PC-3 (cell line): ENCODE measurements at regions not wholly inside any gene's neighbourhood (a gene's known extent, or its start where the extent isn't known, plus 50 kb on each side); places are given as distances from the start of the nearest gene placed in this dataset.
A peak's percentile ranks its signal among the peaks of the same experiment; 100 is the strongest.

Experiments
- ATAC-seq: fragments of 200-7000 bp; cut with Tn5 transposase; 2 replicates; pipeline ENCODE4 v1.9.1; 2020; ENCODE audit warnings: mild to moderate bottlenecking, moderate library complexity
- BruUV-seq: library from RNA; stranded (reverse); fragments of 400-500 nt; replicated peaks from 2 replicates; lab custom pipeline; 2021; lab: Mats Ljungman, UMichigan
- CTCF ChIA-PET: fragments of 300-600 bp; sonication (Branson Sonifier 250); formaldehyde crosslinking; loops from one replicate; lab custom pipeline; 2022; ENCODE audit warnings: antibody characterized with exemption; lab: Charles Lee
- POLR2A ChIA-PET: fragments of 300-600 bp; sonication (Branson Sonifier 250); formaldehyde crosslinking; loops from one replicate; lab custom pipeline; 2022; ENCODE audit warnings: antibody characterized with exemption; ENCODE audit not compliant: unreplicated experiment; lab: Charles Lee
- DNase-seq: peaks from one replicate; pipeline ENCODE4 v3.0.0-alpha.2; 2015
- H2AFZ ChIP-seq: fragments of 300-600 bp; sonication (generic); 2 replicates; pipeline ENCODE4 v1.6.0; 2016; ENCODE audit warnings: antibody characterized with exemption, low read length
- H3F3A ChIP-seq: fragments of 300-600 bp; sonication (generic); one replicate; pipeline ENCODE4 v1.6.0; 2017; ENCODE audit warnings: antibody characterized with exemption, low read length, control low read depth, mild to moderate bottlenecking; ENCODE audit not compliant: unreplicated experiment
- H3K27ac ChIP-seq: fragments of 300-600 bp; sonication (generic); 2 replicates; pipeline ENCODE4 v1.5.1; 2016; ENCODE audit warnings: mild to moderate bottlenecking, low read length
- H3K27me3 ChIP-seq: fragments of 300-600 bp; sonication (generic); 2 replicates; pipeline ENCODE4 v1.6.1; 2016; ENCODE audit warnings: low read length, mixed read lengths
- H3K36me3 ChIP-seq: fragments of 300-600 bp; sonication (generic); 2 replicates; pipeline ENCODE4 v1.6.1; 2016; ENCODE audit warnings: low read depth, mixed run types, low read length, mixed read lengths
- H3K4me1 ChIP-seq: fragments of 300-600 bp; sonication (generic); 2 replicates; pipeline ENCODE4 v1.5.1; 2016; ENCODE audit warnings: low read length; ENCODE audit not compliant: insufficient read depth
- H3K4me2 ChIP-seq: fragments of 300-600 bp; sonication (generic); 2 replicates; pipeline ENCODE4 v1.6.0; 2016; ENCODE audit warnings: low read length
- H3K4me3 ChIP-seq: fragments of 300-600 bp; sonication (generic); 2 replicates; pipeline ENCODE4 v1.5.1; 2016; ENCODE audit warnings: mild to moderate bottlenecking, low read length, mixed read lengths
- H3K79me2 ChIP-seq: fragments of 300-600 bp; sonication (generic); 2 replicates; pipeline ENCODE4 v1.6.1; 2017; ENCODE audit warnings: low read length, mixed read lengths
- H3K9ac ChIP-seq: fragments of 300-600 bp; sonication (generic); 2 replicates; pipeline ENCODE4 v1.6.0; 2016; ENCODE audit warnings: mild to moderate bottlenecking, low read length
- H3K9me2 ChIP-seq: fragments of 300-600 bp; sonication (generic); replicated peaks from 2 replicates; pipeline ENCODE4 v1.6.1; 2016; ENCODE audit warnings: mixed run types, low read length, mixed read lengths
- H3K9me3 ChIP-seq: fragments of 300-600 bp; sonication (generic); 2 replicates; pipeline ENCODE4 v1.6.1; 2016; ENCODE audit warnings: low read length, mixed read lengths
- H4K20me1 ChIP-seq: fragments of 300-600 bp; sonication (generic); 2 replicates; pipeline ENCODE4 v1.6.1; 2016; ENCODE audit warnings: low read length, mixed read lengths
- EZH2 ChIP-seq: fragments of 300-600 bp; sonication (generic); IDR thresholded peaks from one replicate; pipeline ENCODE4 v1.6.1; 2017; ENCODE audit warnings: antibody characterized with exemption, mild to moderate bottlenecking, low read length; ENCODE audit not compliant: unreplicated experiment
- EZH2phosphoT487 ChIP-seq: fragments of 300-600 bp; sonication (generic); IDR thresholded peaks from 2 replicates; pipeline ENCODE4 v1.6.1; 2018; ENCODE audit warnings: mild to moderate bottlenecking, antibody characterized with exemption, low read length, borderline replicate concordance
- intact Hi-C: fragments of 100-400 bp; cut with micrococcal nuclease; formaldehyde crosslinking; loops from 2 replicates; pipeline ENCODE4 v1.9.0; 2023
- TF ChIP-seq, protein P1 (sequence below): fragments of 300-600 bp; sonication (generic); conservative IDR thresholded peaks from 2 replicates; pipeline ENCODE4 v1.5.1; 2017; ENCODE audit warnings: antibody characterized with exemption, low read depth, mild to moderate bottlenecking, low read length

DNA sequence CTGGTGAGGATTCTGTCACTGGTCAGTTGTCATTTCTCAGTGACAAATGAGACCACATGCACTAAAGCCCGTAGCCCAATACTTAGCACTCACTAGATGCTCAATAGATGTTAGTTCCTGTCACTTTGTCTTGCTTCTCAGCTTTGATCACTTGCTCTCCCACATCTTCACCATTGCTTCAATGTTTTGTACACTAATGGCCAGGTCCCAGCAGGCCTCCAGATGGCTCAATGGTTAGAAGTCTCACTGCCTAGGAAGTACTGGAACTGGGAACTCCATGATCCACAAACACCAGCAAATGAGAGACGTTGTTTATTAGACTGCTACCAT, 502.8 kb upstream of the JARID2 start:
- peaks cover 30% of the 10 kb centered on the region for H3K4me1 ChIP-seq
- H3K9ac ChIP-seq: peak overlapping the region; percentile 94
- H2AFZ ChIP-seq: no peak overlapping the region
- no peaks in the 10 kb centered on the region for H3K36me3 ChIP-seq
- no peak for ATAC-seq
- no peak for TF ChIP-seq EZH2phosphoT487
- no peaks in the 10 kb centered on the region for H3K27me3 ChIP-seq
- ChIA-PET POLR2A (interaction anchor here (0.7 kb wide), 1 partner anchor 164 kb away, joined by 3 read pairs; no protein-coding TSS in a partner anchor), CTCF (no interaction called here)
- H3K9me2 ChIP-seq: no peaks in the 10 kb centered on the region
- peaks cover 8% of the 10 kb centered on the region for H3F3A ChIP-seq
- intact Hi-C loops: loop anchor here (1.0 to 10.0 kb wide), 2 partner anchors 10 to 468 kb away; no protein-coding TSS in a partner anchor
- no TSS peak for BruUV-seq
- no peaks in the 10 kb centered on the region for H3K9me3 ChIP-seq
- DNase-seq: no peak
- H3K4me3 ChIP-seq: 0 out of 2 replicates have a peak overlapping the region, but pooled peaks have one; percentile 2
- no peaks in the 10 kb centered on the region for H4K20me1 ChIP-seq
- H3K79me2 ChIP-seq: 0 out of 2 replicates have a peak, but pooled peaks cover 3% of the 10 kb centered on the region
- peak overlapping the region; percentile 98 for H3K27ac ChIP-seq
- peak overlapping the region; percentile 60 for H3K4me2 ChIP-seq

DNA sequence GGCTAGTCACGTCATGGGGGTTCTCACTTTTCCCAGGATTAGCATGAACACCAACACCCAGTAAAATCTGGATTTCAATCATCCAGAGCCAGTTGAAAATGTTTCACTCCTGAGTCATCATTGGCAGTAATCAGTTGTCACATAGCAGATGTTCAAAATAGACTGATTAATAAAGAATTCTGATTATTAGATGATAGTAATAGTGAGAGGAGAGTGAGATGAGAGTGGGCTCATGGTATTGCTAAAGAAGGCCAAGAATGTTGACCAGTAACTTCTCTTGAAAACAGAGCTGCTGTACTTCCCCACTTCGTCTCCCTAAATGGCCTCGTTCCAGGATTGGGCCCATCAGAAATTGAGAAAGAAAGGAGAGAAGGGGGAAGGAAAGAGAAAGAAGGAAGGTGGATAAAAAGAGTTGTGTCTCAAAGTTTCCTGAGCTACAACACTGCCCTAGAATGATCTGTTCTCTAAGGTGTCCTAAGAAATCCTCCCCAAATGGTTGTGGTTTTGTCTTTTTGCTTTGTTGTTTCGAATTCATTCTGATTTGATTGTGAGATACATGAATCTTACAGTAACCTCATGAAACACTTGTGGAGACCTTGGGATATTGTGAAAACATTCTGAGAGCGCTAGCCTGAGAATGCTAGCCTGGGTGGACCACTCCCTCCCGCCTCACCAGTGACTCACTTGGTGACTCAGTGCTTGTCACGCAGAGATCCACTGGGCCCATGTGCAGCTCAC, 502.2 kb upstream of the JARID2 start:
- Histone ChIP-seq H2AFZ (no peak overlapping the region), H3K4me1 (peaks cover 30% of the 10 kb centered on the region), H3K9me3 (no peaks in the 10 kb centered on the region), H3K27me3 (no peaks in the 10 kb centered on the region), H3K4me3 (peak overlapping the region; percentile 18; the same call in 1 of the 2 replicates), H3K79me2 (0 out of 2 replicates have a peak, but pooled peaks cover 3% of the 10 kb centered on the region), H3K9me2 (no peaks in the 10 kb centered on the region), H3K36me3 (no peaks in the 10 kb centered on the region), H3K27ac (peak overlapping the region; percentile 98), H3K9ac (peak overlapping the region; percentile 94), H3F3A (peaks cover 8% of the 10 kb centered on the region), H4K20me1 (no peaks in the 10 kb centered on the region), H3K4me2 (peak overlapping the region; percentile 60)
- BruUV-seq: TSS peak; percentile 88
- intact Hi-C loops: loop anchor here (1.0 to 10.0 kb wide), 2 partner anchors 10 to 469 kb away; no protein-coding TSS in a partner anchor
- ChIA-PET CTCF (interaction anchor here (0.7 kb wide), 1 partner anchor 719 kb away, joined by 3 read pairs; no protein-coding TSS in a partner anchor), POLR2A (interaction anchor here (0.5 to 0.9 kb wide), 5 partner anchors 105 to 689 kb away, joined by 3 to 10 read pairs (median 4); no protein-coding TSS in a partner anchor)
- ATAC-seq (peak; percentile 95), DNase-seq (peak; percentile 99)
- TF ChIP-seq EZH2phosphoT487: no peak

DNA sequence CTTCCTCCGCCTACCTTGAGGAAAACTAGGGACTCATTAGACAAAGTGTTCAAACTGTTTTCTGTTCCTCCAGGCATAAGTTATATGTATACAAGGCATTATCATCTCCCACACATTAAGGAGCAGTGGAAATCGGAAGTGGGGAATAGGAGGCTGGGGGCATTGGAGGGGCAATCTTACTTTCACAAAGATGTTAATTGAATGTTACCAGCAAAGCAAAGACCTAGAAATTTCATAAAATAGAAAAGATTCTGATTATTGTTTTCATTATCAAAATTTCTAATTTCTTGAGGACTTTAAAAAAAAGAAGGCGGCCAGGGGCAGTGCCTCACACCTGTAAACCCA, 501.7 kb upstream of the JARID2 start:
- intact Hi-C loops: loop anchor here (10.0 kb wide), 1 partner anchor 469 kb away; no protein-coding TSS in a partner anchor
- Histone ChIP-seq H3K27me3 (no peaks in the 10 kb centered on the region), H3K79me2 (0 out of 2 replicates have a peak, but pooled peaks cover 3% of the 10 kb centered on the region), H3K9me3 (no peaks in the 10 kb centered on the region), H3K4me2 (peak overlapping the region; percentile 14; the same call in 1 of the 2 replicates), H3K9ac (peak overlapping the region; percentile 94), H3K4me1 (peaks cover 30% of the 10 kb centered on the region), H2AFZ (no peak overlapping the region), H3K36me3 (no peaks in the 10 kb centered on the region), H3K9me2 (no peaks in the 10 kb centered on the region), H4K20me1 (no peaks in the 10 kb centered on the region), H3K27ac (peak overlapping the region; percentile 98), H3K4me3 (no peak overlapping the region), H3F3A (peaks cover 8% of the 10 kb centered on the region)
- BruUV-seq: no TSS peak
- ChIA-PET POLR2A (interaction anchor here (0.5 to 0.9 kb wide), 4 partner anchors 105 to 689 kb away, joined by 3 to 10 read pairs (median 5); no protein-coding TSS in a partner anchor), CTCF (interaction anchor here (0.7 kb wide), 1 partner anchor 718 kb away, joined by 3 read pairs; no protein-coding TSS in a partner anchor)
- TF ChIP-seq EZH2 (no peak), EZH2phosphoT487 (no peak)
- TF ChIP-seq, protein P1, sequence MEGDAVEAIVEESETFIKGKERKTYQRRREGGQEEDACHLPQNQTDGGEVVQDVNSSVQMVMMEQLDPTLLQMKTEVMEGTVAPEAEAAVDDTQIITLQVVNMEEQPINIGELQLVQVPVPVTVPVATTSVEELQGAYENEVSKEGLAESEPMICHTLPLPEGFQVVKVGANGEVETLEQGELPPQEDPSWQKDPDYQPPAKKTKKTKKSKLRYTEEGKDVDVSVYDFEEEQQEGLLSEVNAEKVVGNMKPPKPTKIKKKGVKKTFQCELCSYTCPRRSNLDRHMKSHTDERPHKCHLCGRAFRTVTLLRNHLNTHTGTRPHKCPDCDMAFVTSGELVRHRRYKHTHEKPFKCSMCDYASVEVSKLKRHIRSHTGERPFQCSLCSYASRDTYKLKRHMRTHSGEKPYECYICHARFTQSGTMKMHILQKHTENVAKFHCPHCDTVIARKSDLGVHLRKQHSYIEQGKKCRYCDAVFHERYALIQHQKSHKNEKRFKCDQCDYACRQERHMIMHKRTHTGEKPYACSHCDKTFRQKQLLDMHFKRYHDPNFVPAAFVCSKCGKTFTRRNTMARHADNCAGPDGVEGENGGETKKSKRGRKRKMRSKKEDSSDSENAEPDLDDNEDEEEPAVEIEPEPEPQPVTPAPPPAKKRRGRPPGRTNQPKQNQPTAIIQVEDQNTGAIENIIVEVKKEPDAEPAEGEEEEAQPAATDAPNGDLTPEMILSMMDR: no peak
- no peak for DNase-seq
- no peak for ATAC-seq
